Prostate gland (tissue), 2 donors: ENCODE measurements at regions not wholly inside any gene's neighbourhood (a gene's known extent, or its start where the extent isn't known, plus 50 kb on each side); places are given as distances from the start of the nearest gene placed in this dataset.

Source experiments
- CTCF ChIP-seq, 4 experiments: fragments of 200-600 bp in 2 of 4; fragments of 450-650 bp in 2 of 4; sonication (generic) in 2 of 4; IDR thresholded peaks; 1 replicate in 3 of 4; 2 replicates in 1 of 4; pipeline ENCODE4 v1.5.1; 2016 to 2019; ENCODE audit warnings: antibody characterized with exemption in 4 of 4, mild to moderate bottlenecking in 2 of 4, moderate library complexity in 2 of 4
- POLR2A ChIP-seq: fragments of 450-650 bp; IDR thresholded peaks from one replicate; pipeline ENCODE4 v1.6.1; 2016; ENCODE audit warnings: antibody characterized with exemption, mild to moderate bottlenecking

- no peak for TF ChIP-seq CTCF (IDR thresholded peaks at IDR 0.05)
- TF ChIP-seq POLR2A = no peak
Observed at GRCh38 chrX:10932842-10933440, 178.2 kb upstream of the HCCS start.
